Chondrocyte (in vitro differentiated cells): ENCODE measurements at regions not wholly inside any gene's neighbourhood (a gene's known extent, or its start where the extent isn't known, plus 50 kb on each side); places are given as distances from the start of the nearest gene placed in this dataset.

ENCODE experiments used
- DNase-seq: peaks from one replicate; pipeline ENCODE4 v3.0.0; 2021; ENCODE audit warnings: mixed read lengths, low spot score
- H3K27ac Mint-ChIP-seq: one replicate; pipeline ENCODE4 v1.8.0; 2021; ENCODE audit warnings: mild to moderate bottlenecking, moderate library complexity, mixed read lengths; ENCODE audit not compliant: unreplicated experiment
- H3K27me3 Mint-ChIP-seq: 2 replicates; pipeline ENCODE4 v1.8.0; 2021; ENCODE audit warnings: low read depth, mixed read lengths
- H3K36me3 Mint-ChIP-seq: 2 replicates; pipeline ENCODE4 v1.8.0; 2021; ENCODE audit warnings: low read depth, mixed read lengths
- H3K4me1 Mint-ChIP-seq: 2 replicates; pipeline ENCODE4 v1.8.0; 2021; ENCODE audit warnings: low read depth, mild to moderate bottlenecking, mixed read lengths
- H3K4me3 Mint-ChIP-seq: one replicate; pipeline ENCODE4 v1.8.0; 2021; ENCODE audit warnings: mild to moderate bottlenecking, moderate library complexity, mixed read lengths; ENCODE audit not compliant: unreplicated experiment
- H3K9me3 Mint-ChIP-seq: 2 replicates; pipeline ENCODE4 v1.8.0; 2021; ENCODE audit warnings: low read depth, mixed read lengths
- CTCF ChIP-seq: fragments of 200-600 bp; sonication (generic); IDR thresholded peaks from 2 replicates; pipeline ENCODE4 v1.5.0; 2021; ENCODE audit warnings: antibody characterized with exemption, mild to moderate bottlenecking, moderate library complexity

- no peaks in the 10 kb centered on the region for H3K9me3 Mint-ChIP-seq
Observed at GRCh38 chrX:21158678-21159077, 215.5 kb upstream of the CNKSR2 start.

GRCh38 chrX:21166272-21166982 is 207.8 kb upstream of the CNKSR2 start:
- Mint-ChIP-seq H3K9me3 (no peaks in the 10 kb centered on the region), H3K4me1 (peaks cover 24% of the 10 kb centered on the region), H3K27ac (peak overlapping the region; percentile 64), H3K27me3 (no peaks in the 10 kb centered on the region), H3K36me3 (no peaks in the 10 kb centered on the region), H3K4me3 (no peak overlapping the region)
- DNase-seq = no peak
- TF ChIP-seq CTCF = no peak

More at GRCh38 chrX:21158678-21159077, 215.5 kb upstream of the CNKSR2 start:
- no peak overlapping the region for H3K27ac Mint-ChIP-seq
- no peaks in the 10 kb centered on the region for H3K36me3 Mint-ChIP-seq
- H3K4me3 Mint-ChIP-seq = no peak overlapping the region
- H3K27me3 Mint-ChIP-seq = peaks cover 8% of the 10 kb centered on the region
- no peak for DNase-seq
- no peak for TF ChIP-seq CTCF
- peaks cover 4% of the 10 kb centered on the region for H3K4me1 Mint-ChIP-seq

- no peak for DNase-seq
- Mint-ChIP-seq H3K27ac (no peak overlapping the region), H3K4me3 (no peak overlapping the region), H3K27me3 (no peaks in the 10 kb centered on the region), H3K9me3 (no peaks in the 10 kb centered on the region), H3K4me1 (peaks cover 24% of the 10 kb centered on the region), H3K36me3 (no peaks in the 10 kb centered on the region)
- no peak for TF ChIP-seq CTCF
Observed at GRCh38 chrX:21167011-21167410, 207.2 kb upstream of the CNKSR2 start.

- no peak for DNase-seq
- Mint-ChIP-seq H3K9me3 (no peaks in the 10 kb centered on the region), H3K4me3 (no peak overlapping the region), H3K4me1 (peaks cover 24% of the 10 kb centered on the region), H3K27ac (no peak overlapping the region), H3K36me3 (no peaks in the 10 kb centered on the region), H3K27me3 (no peaks in the 10 kb centered on the region)
- no peak for TF ChIP-seq CTCF
Observed at GRCh38 chrX:21167494-21167893, 206.7 kb upstream of the CNKSR2 start.

- H3K27me3 Mint-ChIP-seq = no peaks in the 10 kb centered on the region
- no peak overlapping the region for H3K27ac Mint-ChIP-seq
- H3K9me3 Mint-ChIP-seq = no peaks in the 10 kb centered on the region
- no peak for DNase-seq
- TF ChIP-seq CTCF = no peak
- H3K36me3 Mint-ChIP-seq = no peaks in the 10 kb centered on the region
- H3K4me1 Mint-ChIP-seq = peaks cover 24% of the 10 kb centered on the region
- H3K4me3 Mint-ChIP-seq = no peak overlapping the region
Observed at GRCh38 chrX:21168401-21169160, 205.6 kb upstream of the CNKSR2 start.
